K562 (cell line): ENCODE measurements at regions not wholly inside any gene's neighbourhood (a gene's known extent, or its start where the extent isn't known, plus 50 kb on each side); places are given as distances from the start of the nearest gene placed in this dataset.

ENCODE experiments used
- ATAC-seq: fragments of 200-7000 bp; cut with Tn5 transposase; 3 replicates; pipeline ENCODE4 v1.9.1; 2020; ENCODE audit warnings: moderate library complexity
- BruUV-seq: library from RNA; stranded (reverse); fragments of 400-500 nt; replicated peaks from 2 replicates; lab custom pipeline; 2021; lab: Mats Ljungman, UMichigan
- CTCF ChIA-PET: fragments of 300-600 bp; formaldehyde crosslinking; extraction: SDS; loops from one replicate; lab custom pipeline; 2021; ENCODE audit warnings: low intra/inter-chr PET ratio; lab: Yijun Ruan, JAX
- POLR2A ChIA-PET: fragments of 300-600, 350-650 bp; sonication (Branson Sonifier 250); formaldehyde crosslinking; extraction: SDS; loops from one replicate; lab custom pipeline; 2021; ENCODE audit warnings: antibody characterized with exemption, inconsistent platforms; lab: Yijun Ruan, JAX
- DNase-seq, 4 experiments: peaks; one replicate each; pipeline versions ENCODE4 v3.0.0 to v3.0.0-alpha.2; 2011 to 2018; ENCODE audit warnings: low spot score in 3 of 4, mixed read lengths in 3 of 4; ENCODE audit errors: extremely low read depth in 1 of 4
- FAIRE-seq: peaks from 2 replicates; lab custom pipeline; 2011; peaks lifted over from hg19 to GRCh38; lab: Jason Lieb, UNC
- H2AFZ ChIP-seq: 2 replicates; pipeline ENCODE4 v1.6.0; 2011; ENCODE audit warnings: low read depth, low read length, control low read depth, inconsistent platforms
- H3K27ac ChIP-seq: fragments of 200-600 bp; 3 replicates; pipeline ENCODE4 v1.8.0; 2011; ENCODE audit warnings: low read depth, mild to moderate bottlenecking, control low read depth, inconsistent platforms, low read length, moderate library complexity, mixed read lengths; ENCODE audit errors: extremely low read depth
- H3K27me3 ChIP-seq, 2 experiments: fragments of 300-600 bp in 1 of 2; 2 replicates in 1 of 2; 3 replicates in 1 of 2; pipeline versions ENCODE4 v1.6.0 to v1.8.0; 2011; ENCODE audit warnings: inconsistent platforms in 2 of 2, low read length in 2 of 2, mild to moderate bottlenecking in 1 of 2, mixed read lengths in 1 of 2, moderate library complexity in 1 of 2; ENCODE audit not compliant: control insufficient read depth in 2 of 2, insufficient read depth in 2 of 2
- H3K36me3 ChIP-seq: fragments of 300-600 bp; 3 replicates; pipeline ENCODE4 v1.8.0; 2011; ENCODE audit warnings: mild to moderate bottlenecking, low read length, inconsistent platforms; ENCODE audit not compliant: control insufficient read depth, insufficient read depth
- H3K4me1 ChIP-seq, 2 experiments: fragments of 200-600 bp in 1 of 2; replicated peaks in 1 of 2; 2 replicates in 1 of 2; 3 replicates in 1 of 2; pipeline versions ENCODE4 v1.5.1 to v1.8.0; 2011; ENCODE audit warnings: inconsistent platforms in 2 of 2, low read length in 2 of 2, mild to moderate bottlenecking in 1 of 2, mixed read lengths in 1 of 2, moderate library complexity in 1 of 2; ENCODE audit not compliant: control insufficient read depth in 2 of 2, insufficient read depth in 2 of 2
- H3K4me2 ChIP-seq: 2 replicates; pipeline ENCODE4 v1.6.1; 2011; ENCODE audit warnings: low read length, control low read depth, inconsistent platforms, mixed read lengths; ENCODE audit not compliant: insufficient read depth
- H3K4me3 ChIP-seq: fragments of 200-600 bp; sonication (generic), shearing (Covaris generic); 2 replicates; pipeline ENCODE4 v1.5.1; 2016; ENCODE audit warnings: control low read depth, inconsistent platforms
- H3K79me2 ChIP-seq: fragments of 200-600 bp; 3 replicates; pipeline ENCODE4 v1.8.0; 2011; ENCODE audit warnings: low read length, inconsistent platforms; ENCODE audit not compliant: control insufficient read depth, insufficient read depth
- H3K9ac ChIP-seq, 2 experiments: 2 replicates each; pipeline versions ENCODE4 v1.6.0 to v1.6.1; 2011; ENCODE audit warnings: low read depth in 2 of 2, low read length in 2 of 2, control low read depth in 1 of 2, inconsistent platforms in 1 of 2, mild to moderate bottlenecking in 1 of 2, mixed read lengths in 1 of 2; ENCODE audit not compliant: insufficient read depth in 1 of 2
- H3K9me1 ChIP-seq: one replicate; pipeline ENCODE4 v1.6.0; 2011; ENCODE audit warnings: inconsistent platforms, mild to moderate bottlenecking, low read length, moderate library complexity; ENCODE audit not compliant: control insufficient read depth, insufficient read depth
- H3K9me3 ChIP-seq: replicated peaks from 2 replicates; pipeline ENCODE4 v1.5.1; 2011; ENCODE audit warnings: low read depth, low read length, inconsistent platforms; ENCODE audit not compliant: control insufficient read depth, insufficient read depth
- H4K20me1 ChIP-seq: replicated peaks from 2 replicates; pipeline ENCODE4 v1.6.1; 2011; ENCODE audit warnings: low read length, inconsistent platforms, mixed read lengths; ENCODE audit not compliant: control insufficient read depth, insufficient read depth
- HDGF ChIP-seq: fragments of 450-650 bp; IDR thresholded peaks from 2 replicates; pipeline ENCODE4 v1.6.1; 2016
- SIN3B ChIP-seq: fragments of 450-650 bp; IDR thresholded peaks from 2 replicates; pipeline ENCODE4 v1.6.1; 2017; ENCODE audit warnings: low read depth, mild to moderate bottlenecking, moderate library complexity
- USF1 ChIP-seq: sonication (generic); formaldehyde crosslinking; IDR thresholded peaks from 2 replicates; pipeline ENCODE4 v1.9.0; 2022; ENCODE audit warnings: mild to moderate bottlenecking, missing genetic modification reagents
- ZNF395 ChIP-seq: fragments of 200-800 bp; sonication (Bioruptor generic); IDR thresholded peaks from 2 replicates; pipeline ENCODE4 v1.6.1; 2017; ENCODE audit warnings: missing genetic modification characterization, missing compliant biosample characterization
- WGBS: fragments of 100-300 bp; shearing (Covaris generic); methylation state at CpG from one replicate; pipeline ENCODE4 v1.1.6; 2016; ENCODE audit warnings: low coverage, mixed read lengths; ENCODE audit not compliant: insufficient coverage; ENCODE audit errors: missing lambda C conversion rate; 5-methylcytosine and 5-hydroxymethylcytosine counted together
- in situ Hi-C: fragments of 300-500 bp; cut with MboI; formaldehyde crosslinking; loops from 4 replicates; pipeline ENCODE4 v1.15.0; 2018; ENCODE audit warnings: inconsistent platforms, mixed read lengths
- intact Hi-C: fragments of 100-400 bp; cut with micrococcal nuclease; formaldehyde crosslinking; loops from 2 replicates; pipeline ENCODE4 v1.14.2; 2022
- TF ChIP-seq, protein P1 (sequence below): fragments of 250-450 bp; sonication (Bioruptor Pico); IDR thresholded peaks from 2 replicates; pipeline ENCODE4 v1.8.0; 2021; ENCODE audit warnings: borderline replicate concordance, mild to moderate bottlenecking, moderate library complexity; ENCODE audit not compliant: poor library complexity, severe bottlenecking
- TF ChIP-seq, protein P2 (sequence below): sonication (generic); formaldehyde crosslinking; IDR thresholded peaks from 2 replicates; pipeline ENCODE4 v1.8.1; 2022; ENCODE audit warnings: missing genetic modification reagents

DNA sequence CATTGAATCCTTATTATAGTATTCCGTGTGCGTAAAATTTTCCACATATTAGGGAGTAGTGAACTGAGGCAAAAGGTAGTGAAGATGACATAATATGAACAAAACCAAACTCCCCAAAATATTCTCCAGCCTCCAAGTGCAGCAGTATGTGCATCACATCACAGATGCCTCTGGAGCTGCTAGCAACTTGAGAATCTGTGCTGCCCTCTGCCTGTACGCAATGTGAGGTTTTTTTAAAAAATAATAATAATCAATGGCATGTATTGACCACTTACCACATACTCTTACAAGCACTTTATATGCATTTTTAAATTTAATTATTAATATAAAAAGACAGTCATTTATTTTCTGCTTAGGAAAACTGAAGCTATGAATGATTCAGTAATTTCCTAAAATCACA lies 583.0 kb upstream of the SPRY2 start (continued):
- TF ChIP-seq, protein P1, sequence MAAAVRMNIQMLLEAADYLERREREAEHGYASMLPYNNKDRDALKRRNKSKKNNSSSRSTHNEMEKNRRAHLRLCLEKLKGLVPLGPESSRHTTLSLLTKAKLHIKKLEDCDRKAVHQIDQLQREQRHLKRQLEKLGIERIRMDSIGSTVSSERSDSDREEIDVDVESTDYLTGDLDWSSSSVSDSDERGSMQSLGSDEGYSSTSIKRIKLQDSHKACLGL (CRISPR knock-in tag): no peak
- no peak for TF ChIP-seq ZNF395 (CRISPR knock-in tag)
- TF ChIP-seq, all 486 proteins: peak for 0

GRCh38 chr13:80921971-80922370 lies 581.0 kb upstream of the SPRY2 start:
- Histone ChIP-seq H3K79me2 (no peaks in the 10 kb centered on the region), H3K9me1 (no peaks in the 10 kb centered on the region), H3K27ac (no peak overlapping the region), H3K4me1 (no peaks in the 10 kb centered on the region), H3K27me3 (no peaks in the 10 kb centered on the region), H4K20me1 (no peaks in the 10 kb centered on the region), H3K36me3 (no peaks in the 10 kb centered on the region), H3K4me3 (no peak overlapping the region), H3K9me3 (no peaks in the 10 kb centered on the region), H2AFZ (no peak overlapping the region), H3K9ac (no peak overlapping the region), H3K4me2 (no peak overlapping the region)
- no TSS peak for BruUV-seq
- ChIA-PET POLR2A (no interaction called here), CTCF (no interaction called here)
- 7% methylated on average over 2 of the region's 2 CpGs for WGBS
- DNase-seq (no peak), FAIRE-seq (no peak), ATAC-seq (no peak)
- in situ Hi-C loops: no loop called here
- intact Hi-C loops: no loop called here
- TF ChIP-seq SIN3B: no peak
- TF ChIP-seq USF1 (CRISPR knock-in tag): no peak
- TF ChIP-seq HDGF: no peak
- TF ChIP-seq, protein P2, sequence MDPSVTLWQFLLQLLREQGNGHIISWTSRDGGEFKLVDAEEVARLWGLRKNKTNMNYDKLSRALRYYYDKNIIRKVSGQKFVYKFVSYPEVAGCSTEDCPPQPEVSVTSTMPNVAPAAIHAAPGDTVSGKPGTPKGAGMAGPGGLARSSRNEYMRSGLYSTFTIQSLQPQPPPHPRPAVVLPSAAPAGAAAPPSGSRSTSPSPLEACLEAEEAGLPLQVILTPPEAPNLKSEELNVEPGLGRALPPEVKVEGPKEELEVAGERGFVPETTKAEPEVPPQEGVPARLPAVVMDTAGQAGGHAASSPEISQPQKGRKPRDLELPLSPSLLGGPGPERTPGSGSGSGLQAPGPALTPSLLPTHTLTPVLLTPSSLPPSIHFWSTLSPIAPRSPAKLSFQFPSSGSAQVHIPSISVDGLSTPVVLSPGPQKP (CRISPR knock-in tag): no peak
- TF ChIP-seq, all 486 proteins: peak for 0
